DMS114 treated with DMSO at 0.1 percent for 48 hours (cell line): ENCODE measurements at regions not wholly inside any gene's neighbourhood (a gene's known extent, or its start where the extent isn't known, plus 50 kb on each side); places are given as distances from the start of the nearest gene placed in this dataset.

ENCODE experiments used
- DNase-seq: peaks from one replicate; lab custom pipeline; 2025; ENCODE audit not compliant: unreplicated experiment; lab: John Stamatoyannopoulos, UW

- DNase-seq = no peak
Measured at GRCh38 chr10:131621784-131622624, 278.8 kb upstream of the PPP2R2D start.

GRCh38 chr10:131625041-131625440, 275.8 kb upstream of the PPP2R2D start:
- DNase-seq = peak; percentile 35

GRCh38 chr10:131626274-131626673, 274.5 kb upstream of the PPP2R2D start:
- DNase-seq = no peak

- DNase-seq = no peak
Measured at GRCh38 chr10:131629026-131629770, 271.6 kb upstream of the PPP2R2D start.

GRCh38 chr10:131630772-131631258, 270.0 kb upstream of the PPP2R2D start:
- no peak for DNase-seq

- no peak for DNase-seq
Measured at GRCh38 chr10:131631619-131632018, 269.2 kb upstream of the PPP2R2D start.

GRCh38 chr10:131635564-131636015, 265.2 kb upstream of the PPP2R2D start:
- no peak for DNase-seq

GRCh38 chr10:131636116-131636515, 264.7 kb upstream of the PPP2R2D start:
- DNase-seq = no peak

GRCh38 chr10:131636841-131637724, 263.7 kb upstream of the PPP2R2D start:
- no peak for DNase-seq

- DNase-seq = no peak
Measured at GRCh38 chr10:131638049-131638879, 262.5 kb upstream of the PPP2R2D start.

GRCh38 chr10:131638880-131639278, 261.9 kb upstream of the PPP2R2D start:
- no peak for DNase-seq

- DNase-seq = no peak
Measured at GRCh38 chr10:131640045-131640644, 260.7 kb upstream of the PPP2R2D start.

GRCh38 chr10:131641231-131641630, 259.6 kb upstream of the PPP2R2D start:
- no peak for DNase-seq

GRCh38 chr10:131641898-131642297, 258.9 kb upstream of the PPP2R2D start:
- no peak for DNase-seq

GRCh38 chr10:131642966-131643365, 257.8 kb upstream of the PPP2R2D start:
- DNase-seq = no peak

- DNase-seq = no peak
Measured at GRCh38 chr10:131644289-131644688, 256.5 kb upstream of the PPP2R2D start.

- DNase-seq = no peak
Measured at GRCh38 chr10:131644864-131645658, 255.7 kb upstream of the PPP2R2D start.

- DNase-seq = no peak
Measured at GRCh38 chr10:131645756-131646155, 255.1 kb upstream of the PPP2R2D start.
